Uterus (tissue), 2 donors: ENCODE measurements at regions not wholly inside any gene's neighbourhood (a gene's known extent, or its start where the extent isn't known, plus 50 kb on each side); places are given as distances from the start of the nearest gene placed in this dataset.

Experiments
- POLR2A ChIP-seq, 2 donors: fragments of 450-650 bp; IDR thresholded peaks; one replicate each; pipeline ENCODE4 v1.6.1; 2016; ENCODE audit warnings: antibody characterized with exemption in 2 of 2, mild to moderate bottlenecking in 1 of 2, moderate library complexity in 1 of 2
- TF ChIP-seq, protein P1 (sequence below), 4 experiments: fragments of 200-600 bp in 2 of 4; fragments of 450-650 bp in 2 of 4; sonication (generic) in 2 of 4; IDR thresholded peaks; one replicate each; pipeline ENCODE4 v1.5.1; 2016 to 2019; ENCODE audit warnings: antibody characterized with exemption in 4 of 4, mild to moderate bottlenecking in 2 of 4, moderate library complexity in 1 of 4

DNA sequence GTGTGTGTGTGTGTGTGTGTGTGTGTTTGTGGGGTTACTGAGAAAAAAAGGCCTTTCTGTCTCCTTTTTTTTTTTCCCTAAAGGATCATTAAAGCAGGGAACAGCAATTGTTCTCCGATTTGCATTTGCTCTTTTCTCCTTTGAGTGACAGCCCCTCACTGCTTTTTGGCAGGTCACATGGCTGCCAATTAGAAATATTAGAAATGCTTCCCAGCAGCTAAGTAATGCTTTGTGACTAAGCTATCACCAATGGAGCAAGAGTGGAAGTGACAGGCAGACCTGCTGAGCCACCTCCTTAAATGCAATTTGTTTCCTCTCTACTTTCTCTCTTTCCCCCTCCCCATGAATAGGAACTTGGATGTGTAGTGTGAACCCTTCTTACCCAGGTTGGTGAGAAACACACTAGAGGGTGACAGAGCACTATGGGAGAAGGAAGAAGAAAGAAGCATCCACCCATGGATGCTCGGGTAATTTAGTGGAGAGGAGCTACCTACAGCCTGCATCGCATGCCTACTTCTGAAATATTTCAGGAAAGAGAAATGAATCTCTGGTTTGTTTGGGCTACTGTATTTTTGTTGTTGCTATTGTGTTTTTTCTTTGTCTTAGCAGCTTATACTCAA lies 165.2 kb upstream of the PDZRN3 start:
- TF ChIP-seq, protein P1, sequence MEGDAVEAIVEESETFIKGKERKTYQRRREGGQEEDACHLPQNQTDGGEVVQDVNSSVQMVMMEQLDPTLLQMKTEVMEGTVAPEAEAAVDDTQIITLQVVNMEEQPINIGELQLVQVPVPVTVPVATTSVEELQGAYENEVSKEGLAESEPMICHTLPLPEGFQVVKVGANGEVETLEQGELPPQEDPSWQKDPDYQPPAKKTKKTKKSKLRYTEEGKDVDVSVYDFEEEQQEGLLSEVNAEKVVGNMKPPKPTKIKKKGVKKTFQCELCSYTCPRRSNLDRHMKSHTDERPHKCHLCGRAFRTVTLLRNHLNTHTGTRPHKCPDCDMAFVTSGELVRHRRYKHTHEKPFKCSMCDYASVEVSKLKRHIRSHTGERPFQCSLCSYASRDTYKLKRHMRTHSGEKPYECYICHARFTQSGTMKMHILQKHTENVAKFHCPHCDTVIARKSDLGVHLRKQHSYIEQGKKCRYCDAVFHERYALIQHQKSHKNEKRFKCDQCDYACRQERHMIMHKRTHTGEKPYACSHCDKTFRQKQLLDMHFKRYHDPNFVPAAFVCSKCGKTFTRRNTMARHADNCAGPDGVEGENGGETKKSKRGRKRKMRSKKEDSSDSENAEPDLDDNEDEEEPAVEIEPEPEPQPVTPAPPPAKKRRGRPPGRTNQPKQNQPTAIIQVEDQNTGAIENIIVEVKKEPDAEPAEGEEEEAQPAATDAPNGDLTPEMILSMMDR (IDR thresholded peaks at IDR 0.05): no peak
- TF ChIP-seq POLR2A (IDR thresholded peaks at IDR 0.05): no peak
